T47D (cell line): ENCODE measurements at regions not wholly inside any gene's neighbourhood (a gene's known extent, or its start where the extent isn't known, plus 50 kb on each side); places are given as distances from the start of the nearest gene placed in this dataset.

Experiments
- DNase-seq, 2 experiments: peaks; one replicate each; pipeline versions ENCODE4 v3.0.0 to v3.0.0-alpha.2; 2011 to 2012; ENCODE audit warnings: low read depth in 1 of 2, low spot score in 1 of 2
- JUND ChIP-seq: IDR thresholded peaks from 2 replicates; pipeline ENCODE4 v1.6.1; 2012; ENCODE audit warnings: low read depth
- in situ Hi-C: cut with HindIII; loops from 2 replicates; pipeline ENCODE4 v1.10.0; 2016; ENCODE audit warnings: low sequenced_read_pairs, low pct_unique_long_range_greater_than_20kb

- no peak for DNase-seq
- in situ Hi-C loops, result no loop called here
- TF ChIP-seq JUND, result no peak
These were observed 240.7 kb downstream of the BARHL2 start for GRCh38 chr1:90476411-90476810.

GRCh38 chr1:90475631-90476030 is 241.5 kb downstream of the BARHL2 start:
- DNase-seq, result peak in 1 of 2 experiments; percentile 7
- no peak for TF ChIP-seq JUND
- in situ Hi-C loops, result no loop called here

GRCh38 chr1:90474731-90475130 is 242.4 kb downstream of the BARHL2 start:
- in situ Hi-C loops, result no loop called here
- DNase-seq, result no peak
- no peak for TF ChIP-seq JUND

GRCh38 chr1:90474158-90474557 is 242.9 kb downstream of the BARHL2 start:
- DNase-seq, result no peak
- TF ChIP-seq JUND, result no peak
- in situ Hi-C loops, result no loop called here

GRCh38 chr1:90472775-90473174 is 244.3 kb downstream of the BARHL2 start:
- in situ Hi-C loops, result no loop called here
- DNase-seq, result no peak
- TF ChIP-seq JUND, result no peak

- DNase-seq, result no peak
- in situ Hi-C loops, result no loop called here
- no peak for TF ChIP-seq JUND
These were observed 257.5 kb downstream of the BARHL2 start for GRCh38 chr1:90459570-90459969.

- TF ChIP-seq JUND, result no peak
- in situ Hi-C loops, result no loop called here
- DNase-seq, result no peak
These were observed 259.1 kb downstream of the BARHL2 start for GRCh38 chr1:90457985-90458384.

GRCh38 chr1:90452491-90452890 is 264.6 kb downstream of the BARHL2 start:
- no peak for TF ChIP-seq JUND
- in situ Hi-C loops, result no loop called here

GRCh38 chr1:90443354-90443753 is 273.7 kb downstream of the BARHL2 start:
- no peak for DNase-seq
- no peak for TF ChIP-seq JUND
- in situ Hi-C loops, result no loop called here

More at GRCh38 chr1:90452491-90452890, 264.6 kb downstream of the BARHL2 start:
- DNase-seq, result no peak

- TF ChIP-seq JUND, result no peak
- in situ Hi-C loops, result no loop called here
- no peak for DNase-seq
These were observed 281.8 kb downstream of the BARHL2 start for GRCh38 chr1:90435351-90435750.

GRCh38 chr1:90434460-90434859 is 282.6 kb downstream of the BARHL2 start:
- in situ Hi-C loops, result no loop called here
- TF ChIP-seq JUND, result no peak
- DNase-seq, result no peak

GRCh38 chr1:90417126-90417525 is 300.0 kb downstream of the BARHL2 start:
- in situ Hi-C loops, result no loop called here
- no peak for DNase-seq
- TF ChIP-seq JUND, result no peak

GRCh38 chr1:90414201-90414600 is 302.9 kb downstream of the BARHL2 start:
- DNase-seq, result no peak
- TF ChIP-seq JUND, result no peak
- in situ Hi-C loops, result no loop called here

GRCh38 chr1:90413519-90413918 is 303.6 kb downstream of the BARHL2 start:
- in situ Hi-C loops, result no loop called here
- no peak for DNase-seq
- TF ChIP-seq JUND, result no peak
